DOHH2 (cell line): ENCODE measurements at regions not wholly inside any gene's neighbourhood (a gene's known extent, or its start where the extent isn't known, plus 50 kb on each side); places are given as distances from the start of the nearest gene placed in this dataset.
"Not testable (repeated sequence)": the region's sequence is repeated elsewhere in the genome, so short reads cannot be mapped to it uniquely, and the experiment has no call there.

Experiments
- H3F3A ChIP-seq: fragments of 200-600 bp; sonication (generic), shearing (Covaris generic); 2 replicates; pipeline ENCODE4 v1.6.0; 2016; ENCODE audit warnings: antibody characterized with exemption, mild to moderate bottlenecking; ENCODE audit not compliant: control insufficient read depth, insufficient read depth
- H3K27ac ChIP-seq: fragments of 200-600 bp; sonication (generic); 2 replicates; pipeline ENCODE4 v1.5.1; 2014; ENCODE audit warnings: low read depth, mild to moderate bottlenecking, low read length, moderate library complexity
- H3K27me3 ChIP-seq: fragments of 200-600 bp; sonication (generic); 2 replicates; pipeline ENCODE4 v1.6.1; 2014; ENCODE audit warnings: mild to moderate bottlenecking, low read length, mixed read lengths; ENCODE audit not compliant: control insufficient read depth
- H3K36me3 ChIP-seq: fragments of 200-600 bp; sonication (generic); 2 replicates; pipeline ENCODE4 v1.6.1; 2014; ENCODE audit warnings: mild to moderate bottlenecking, low read length, moderate library complexity, mixed read lengths; ENCODE audit not compliant: control insufficient read depth
- H3K4me1 ChIP-seq: fragments of 200-600 bp; sonication (generic); 2 replicates; pipeline ENCODE4 v1.6.1; 2014; ENCODE audit warnings: mild to moderate bottlenecking, low read length, mixed read lengths; ENCODE audit not compliant: control insufficient read depth
- H3K4me2 ChIP-seq: fragments of 200-600 bp; sonication (generic); 2 replicates; pipeline ENCODE4 v1.6.0; 2014; ENCODE audit warnings: mild to moderate bottlenecking, low read length, moderate library complexity
- H3K4me3 ChIP-seq: fragments of 200-600 bp; sonication (generic); 2 replicates; pipeline ENCODE4 v1.5.1; 2014; ENCODE audit warnings: mild to moderate bottlenecking, low read length, mixed read lengths
- H3K79me2 ChIP-seq: fragments of 200-600 bp; sonication (generic); 2 replicates; pipeline ENCODE4 v1.6.1; 2014; ENCODE audit warnings: mild to moderate bottlenecking, low read length, mixed read lengths; ENCODE audit not compliant: control insufficient read depth
- H3K9me2 ChIP-seq: fragments of 200-600 bp; sonication (generic); replicated peaks from 2 replicates; pipeline ENCODE4 v1.6.1; 2014; ENCODE audit warnings: mild to moderate bottlenecking, low read length, mixed read lengths; ENCODE audit not compliant: control insufficient read depth
- H3K9me3 ChIP-seq: fragments of 200-600 bp; sonication (generic); 2 replicates; pipeline ENCODE4 v1.6.1; 2014; ENCODE audit warnings: antibody characterized with exemption, low read length, mixed read lengths; ENCODE audit not compliant: control insufficient read depth, insufficient read depth
- H4K20me1 ChIP-seq: fragments of 200-600 bp; sonication (generic); 2 replicates; pipeline ENCODE4 v1.6.0; 2014; ENCODE audit warnings: low read depth, mild to moderate bottlenecking, antibody characterized with exemption, low read length, moderate library complexity; ENCODE audit not compliant: control insufficient read depth, insufficient read depth
- CTCF ChIP-seq: fragments of 200-600 bp; sonication (generic); IDR thresholded peaks from one replicate; pipeline ENCODE4 v1.5.1; 2014; ENCODE audit warnings: antibody characterized with exemption, mild to moderate bottlenecking, low read depth, low read length; ENCODE audit not compliant: poor library complexity, severe bottlenecking
- EZH2phosphoT487 ChIP-seq: fragments of 200-600 bp; sonication (generic); IDR thresholded peaks from 2 replicates; pipeline ENCODE4 v1.6.1; 2017; ENCODE audit warnings: borderline replicate concordance, mild to moderate bottlenecking, antibody characterized with exemption, low read length, moderate library complexity, mixed read lengths

- TF ChIP-seq CTCF (no peak), EZH2phosphoT487 (no peak)
These were observed 267.7 kb downstream of the RPAP3 start for GRCh38 chr12:47438175-47438574.

GRCh38 chr12:47437570-47437969 lies 268.3 kb downstream of the RPAP3 start:
- H3K4me1 ChIP-seq, result no peaks in the 10 kb centered on the region
- H3K9me3 ChIP-seq, result no peaks in the 10 kb centered on the region
- TF ChIP-seq EZH2phosphoT487 (no peak), CTCF (no peak)
- H3K4me2 ChIP-seq, result no peak overlapping the region
- H3F3A ChIP-seq, result no peaks in the 10 kb centered on the region
- no peaks in the 10 kb centered on the region for H3K79me2 ChIP-seq
- H3K4me3 ChIP-seq, result no peak overlapping the region
- no peaks in the 10 kb centered on the region for H3K9me2 ChIP-seq
- no peaks in the 10 kb centered on the region for H3K36me3 ChIP-seq
- no peaks in the 10 kb centered on the region for H4K20me1 ChIP-seq
- no peak overlapping the region for H3K27ac ChIP-seq
- H3K27me3 ChIP-seq, result no peaks in the 10 kb centered on the region

More at GRCh38 chr12:47438175-47438574, 267.7 kb downstream of the RPAP3 start:
- Histone ChIP-seq H3K9me2 (no peaks in the 10 kb centered on the region), H3K9me3 (no peaks in the 10 kb centered on the region), H4K20me1 (no peaks in the 10 kb centered on the region), H3K36me3 (no peaks in the 10 kb centered on the region), H3K4me1 (no peaks in the 10 kb centered on the region), H3K4me2 (no peak overlapping the region), H3K4me3 (no peak overlapping the region), H3K27ac (no peak overlapping the region), H3K79me2 (no peaks in the 10 kb centered on the region), H3F3A (no peaks in the 10 kb centered on the region), H3K27me3 (no peaks in the 10 kb centered on the region)

- TF ChIP-seq CTCF (no peak), EZH2phosphoT487 (no peak)
- H3K4me1 ChIP-seq, result no peaks in the 10 kb centered on the region
- H3K9me3 ChIP-seq, result no peaks in the 10 kb centered on the region
- H4K20me1 ChIP-seq, result no peaks in the 10 kb centered on the region
- no peak overlapping the region for H3K4me2 ChIP-seq
- H3K9me2 ChIP-seq, result no peaks in the 10 kb centered on the region
- no peaks in the 10 kb centered on the region for H3K79me2 ChIP-seq
- H3K27me3 ChIP-seq, result no peaks in the 10 kb centered on the region
- H3F3A ChIP-seq, result no peaks in the 10 kb centered on the region
- no peak overlapping the region for H3K27ac ChIP-seq
- no peaks in the 10 kb centered on the region for H3K36me3 ChIP-seq
- no peak overlapping the region for H3K4me3 ChIP-seq
These were observed 272.0 kb downstream of the RPAP3 start for GRCh38 chr12:47433876-47434275.

- not testable (repeated sequence) for H4K20me1 ChIP-seq
These were observed 279.0 kb downstream of the RPAP3 start for GRCh38 chr12:47426678-47427309.

More at GRCh38 chr12:47426678-47427309, 279.0 kb downstream of the RPAP3 start:
- H3K4me1 ChIP-seq, H3K4me3 ChIP-seq, H3K9me2 ChIP-seq, H3K79me2 ChIP-seq, H3K27ac ChIP-seq, H3F3A ChIP-seq, H3K36me3 ChIP-seq, H3K4me2 ChIP-seq, H3K9me3 ChIP-seq, H3K27me3 ChIP-seq: not testable (repeated sequence)
